ENCODE measurements at regions not wholly inside any gene's neighbourhood (a gene's known extent, or its start where the extent isn't known, plus 50 kb on each side); places are given as distances from the start of the nearest gene placed in this dataset.

GRCh38 chr2:226467221-226467620, 332.4 kb downstream of the IRS1 start:
- no peak overlapping the region for H2BK12ac ChIP-seq (ENCODE audit: insufficient read length, low read depth, low read length)
- no peak overlapping the region for H3K4me2 ChIP-seq (ENCODE audit: insufficient read depth, insufficient read length, low read length)
- peaks cover 4 to 5% of the 10 kb centered on the region in 2 experiments; a peak in 4 of 5 replicates for H3K9me3 Mint-ChIP-seq
- WGBS (ENCODE audit: extremely low coverage, insufficient read length, low lambda C conversion rate) = no CpG with 5 or more reads among the region's 6 CpGs
- peaks cover 0 to 6% (median 0%) of the 10 kb centered on the region in 3 experiments; a peak in 1 of 7 replicates for H3K36me3 Mint-ChIP-seq (ENCODE audit: insufficient read depth in 1 of 3, low read depth in 3 of 3)
- H3K27me3 Mint-ChIP-seq (ENCODE audit: low read depth) = no peaks in the 10 kb centered on the region
- no peak overlapping the region for H3K14ac ChIP-seq (ENCODE audit: insufficient read depth, low read length)
- no peak overlapping the region for H2BK5ac ChIP-seq (ENCODE audit: insufficient read length, low read length)
- H3K9ac ChIP-seq (ENCODE audit: extremely low read depth, insufficient read length, low read length) = no peak overlapping the region
- H3K27ac ChIP-seq (ENCODE audit: insufficient read length, low read depth, low read length) = no peak overlapping the region
- H3K79me1 ChIP-seq (ENCODE audit: insufficient read depth, low read depth, low read length, poor library complexity, severe bottlenecking) = no peaks in the 10 kb centered on the region
- no peaks in the 10 kb centered on the region for H3K4me1 ChIP-seq (ENCODE audit: insufficient read depth, low read length)
- no peak overlapping the region for H4K5ac ChIP-seq (ENCODE audit: insufficient read length, low read depth, low read length)
- H3K4ac ChIP-seq (ENCODE audit: low read depth, low read length) = no peak overlapping the region
- H3K4me1 Mint-ChIP-seq = no peaks in the 10 kb centered on the region; a peak in 1 of 4 replicates
- no peak overlapping the region for H3K56ac ChIP-seq (ENCODE audit: insufficient read length, low read depth, low read length)
- no peak for TF ChIP-seq CTCF (conservative IDR thresholded peaks at IDR 0.05)
- no peak overlapping the region for H3K27ac Mint-ChIP-seq
- no peak overlapping the region for H3K18ac ChIP-seq (ENCODE audit: insufficient read length, low read depth, low read length)
- no peak overlapping the region for H3T11ph ChIP-seq (ENCODE audit: low read length)
- no peaks in the 10 kb centered on the region for H4K20me1 ChIP-seq (ENCODE audit: control insufficient read depth, insufficient read depth, insufficient read length)
- no peaks in the 10 kb centered on the region for H3K27me3 ChIP-seq (ENCODE audit: insufficient read depth, low read length)
- no peak overlapping the region for H2BK120ac ChIP-seq (ENCODE audit: low read depth, low read length, poor library complexity, severe bottlenecking)
- H3K79me2 ChIP-seq (ENCODE audit: insufficient read depth, low read length) = no peaks in the 10 kb centered on the region
- no peak overlapping the region for H2AFZ ChIP-seq (ENCODE audit: low read length)
- H3K4me3 Mint-ChIP-seq = no peak overlapping the region
- H3K23ac ChIP-seq (ENCODE audit: insufficient read length, low read depth, low read length) = no peak overlapping the region
- H4K91ac ChIP-seq (ENCODE audit: insufficient read length, low read depth, low read length) = no peak overlapping the region
- H3K9me3 ChIP-seq (ENCODE audit: control insufficient read depth, low read depth, low read length) = no peaks in the 10 kb centered on the region
- no peak overlapping the region for H4K8ac ChIP-seq (replicated peaks; ENCODE audit: insufficient read length, low read depth, low read length)
- no peaks in the 10 kb centered on the region for H3K23me2 ChIP-seq (ENCODE audit: insufficient read length, low read depth, low read length, poor library complexity, severe bottlenecking)
- no peak overlapping the region for H2BK15ac ChIP-seq (ENCODE audit: low read depth, low read length)
- H2BK20ac ChIP-seq (ENCODE audit: low read depth, low read length, poor library complexity, severe bottlenecking) = no peak overlapping the region
- no peak for DNase-seq
- H2AK5ac ChIP-seq (ENCODE audit: insufficient read length, low read length) = no peak overlapping the region

Data from H9 (cell line).